IMR-90 (cell line): ENCODE measurements at regions not wholly inside any gene's neighbourhood (a gene's known extent, or its start where the extent isn't known, plus 50 kb on each side); places are given as distances from the start of the nearest gene placed in this dataset.

Experiments
- ATAC-seq: fragments of 200-7000 bp; cut with Tn5 transposase; 2 replicates; pipeline ENCODE4 v1.9.1; 2020; ENCODE audit warnings: low read depth, mild to moderate bottlenecking, moderate library complexity
- BruUV-seq: library from RNA; stranded (reverse); fragments of 400-500 nt; replicated peaks from 2 replicates; lab custom pipeline; 2021; lab: Mats Ljungman, UMichigan
- CTCF ChIA-PET: fragments of 300-600 bp; formaldehyde crosslinking; extraction: SDS; loops from one replicate; lab custom pipeline; 2021; ENCODE audit warnings: antibody characterized with exemption; lab: Yijun Ruan, JAX
- POLR2A ChIA-PET: fragments of 300-600 bp; sonication (Branson Sonifier 250); formaldehyde crosslinking; loops from one replicate; lab custom pipeline; 2022; ENCODE audit warnings: antibody characterized with exemption; ENCODE audit not compliant: unreplicated experiment; lab: Charles Lee
- DNase-seq: peaks from one replicate; pipeline ENCODE4 v3.0.0; 2013
- H2AFZ ChIP-seq: replicated peaks from 2 replicates; pipeline ENCODE3; 2013; ENCODE audit warnings: low read length, mild to moderate bottlenecking; ENCODE audit not compliant: poor library complexity
- H2AK5ac ChIP-seq: 2 replicates; pipeline ENCODE4 v1.6.1; 2013; ENCODE audit warnings: low read depth, low read length, inconsistent platforms
- H2AK9ac ChIP-seq: replicated peaks from 2 replicates; pipeline ENCODE3; 2013; ENCODE audit warnings: mild to moderate bottlenecking, low read depth, low read length, moderate library complexity; ENCODE audit not compliant: poor library complexity
- H2BK120ac ChIP-seq: 2 replicates; pipeline ENCODE4 v1.6.1; 2013; ENCODE audit warnings: low read depth, low read length, inconsistent platforms
- H2BK15ac ChIP-seq: 3 replicates; pipeline ENCODE4 v1.6.1; 2013; ENCODE audit warnings: low read depth, low read length, inconsistent platforms
- H2BK20ac ChIP-seq: 2 replicates; pipeline ENCODE4 v1.6.1; 2013; ENCODE audit warnings: low read depth, mild to moderate bottlenecking, inconsistent platforms, low read length, moderate library complexity
- H2BK5ac ChIP-seq: 2 replicates; pipeline ENCODE4 v1.6.1; 2013; ENCODE audit warnings: mild to moderate bottlenecking, low read depth, low read length, inconsistent platforms; ENCODE audit not compliant: poor library complexity, severe bottlenecking
- H3K14ac ChIP-seq: replicated peaks from 2 replicates; pipeline ENCODE4 v1.6.1; 2013; ENCODE audit warnings: low read depth, low read length, inconsistent platforms
- H3K18ac ChIP-seq: 2 replicates; pipeline ENCODE4 v1.6.1; 2013; ENCODE audit warnings: low read depth, low read length, control low read depth
- H3K23ac ChIP-seq: 2 replicates; pipeline ENCODE4 v1.6.1; 2013; ENCODE audit warnings: low read depth, low read length, inconsistent platforms
- H3K27ac ChIP-seq: 2 replicates; pipeline ENCODE4 v1.5.1; 2013; ENCODE audit warnings: mild to moderate bottlenecking, control low read depth, low read length; ENCODE audit not compliant: insufficient read depth
- H3K27me3 ChIP-seq: 2 replicates; pipeline ENCODE4 v1.6.1; 2013; ENCODE audit warnings: low read length; ENCODE audit not compliant: control insufficient read depth, insufficient read depth
- H3K36me3 ChIP-seq: 2 replicates; pipeline ENCODE4 v1.6.1; 2013; ENCODE audit warnings: low read length, mixed read lengths; ENCODE audit not compliant: control insufficient read depth, insufficient read depth
- H3K4ac ChIP-seq: 2 replicates; pipeline ENCODE4 v1.6.1; 2013; ENCODE audit warnings: low read depth, low read length, inconsistent platforms
- H3K4me1 ChIP-seq: 2 replicates; pipeline ENCODE4 v1.6.1; 2013; ENCODE audit warnings: low read length, mixed read lengths; ENCODE audit not compliant: control insufficient read depth, insufficient read depth
- H3K4me2 ChIP-seq: 2 replicates; pipeline ENCODE4 v1.6.1; 2013; ENCODE audit warnings: low read depth, mild to moderate bottlenecking, control low read depth, low read length, moderate library complexity
- H3K4me3 ChIP-seq: 2 replicates; pipeline ENCODE4 v1.5.1; 2013; ENCODE audit warnings: low read depth, mild to moderate bottlenecking, control low read depth, low read length, moderate library complexity; ENCODE audit not compliant: insufficient read depth
- H3K56ac ChIP-seq: 2 replicates; pipeline ENCODE4 v1.6.1; 2013; ENCODE audit warnings: low read length, inconsistent platforms; ENCODE audit not compliant: insufficient read depth; ENCODE audit errors: extremely low read depth
- H3K79me1 ChIP-seq, 2 experiments: 2 replicates each; pipeline ENCODE4 v1.6.1; 2013; ENCODE audit warnings: low read length in 2 of 2, inconsistent platforms in 1 of 2, low read depth in 1 of 2
- H3K9ac ChIP-seq: 2 replicates; pipeline ENCODE4 v1.6.1; 2013; ENCODE audit warnings: low read depth, low read length, control low read depth
- H3K9me1 ChIP-seq: 2 replicates; pipeline ENCODE4 v1.6.1; 2013; ENCODE audit warnings: low read length, inconsistent platforms; ENCODE audit not compliant: insufficient read depth
- H3K9me3 ChIP-seq: 2 replicates; pipeline ENCODE4 v1.6.1; 2013; ENCODE audit warnings: low read length; ENCODE audit not compliant: control insufficient read depth, insufficient read depth
- H4K20me1 ChIP-seq: 2 replicates; pipeline ENCODE4 v1.6.1; 2013; ENCODE audit warnings: low read length, inconsistent platforms; ENCODE audit not compliant: insufficient read depth
- H4K5ac ChIP-seq: 2 replicates; pipeline ENCODE4 v1.6.1; 2013; ENCODE audit warnings: mild to moderate bottlenecking, low read depth, low read length, control low read depth
- H4K8ac ChIP-seq, 2 experiments: 2 replicates each; pipeline ENCODE4 v1.6.1; 2013; ENCODE audit warnings: low read depth in 2 of 2, low read length in 2 of 2, control low read depth in 1 of 2, inconsistent platforms in 1 of 2
- H4K91ac ChIP-seq: 2 replicates; pipeline ENCODE4 v1.6.1; 2013; ENCODE audit warnings: low read depth, low read length, inconsistent platforms; ENCODE audit not compliant: insufficient read depth
- BHLHE40 ChIP-seq: fragments of 150-350 bp; IDR thresholded peaks from 2 replicates; pipeline ENCODE4 v1.6.1; 2016; ENCODE audit warnings: mild to moderate bottlenecking, low read depth, low read length
- CEBPB ChIP-seq: IDR thresholded peaks from 2 replicates; pipeline ENCODE4 v1.6.1; 2012; ENCODE audit warnings: low read depth, low read length, improper control_type of control experiment
- CHD1 ChIP-seq: IDR thresholded peaks from 2 replicates; pipeline ENCODE4 v1.6.1; 2012; ENCODE audit warnings: low read depth, low read length, improper control_type of control experiment
- FOS ChIP-seq: fragments of 150-350 bp; IDR thresholded peaks from 2 replicates; pipeline ENCODE4 v1.6.1; 2016; ENCODE audit warnings: low read depth, low read length
- MAFK ChIP-seq: IDR thresholded peaks from 2 replicates; pipeline ENCODE4 v1.6.1; 2012; ENCODE audit warnings: low read depth, low read length, improper control_type of control experiment
- MAZ ChIP-seq: IDR thresholded peaks from 2 replicates; pipeline ENCODE4 v1.6.1; 2012; ENCODE audit warnings: low read depth, mild to moderate bottlenecking, low read length, improper control_type of control experiment, moderate library complexity, borderline replicate concordance
- MXI1 ChIP-seq: IDR thresholded peaks from 2 replicates; pipeline ENCODE4 v1.6.1; 2012; ENCODE audit warnings: low read depth, mild to moderate bottlenecking, low read length, moderate library complexity, borderline replicate concordance
- NFE2L2 ChIP-seq: fragments of 150-350 bp; IDR thresholded peaks from 2 replicates; pipeline ENCODE4 v1.6.1; 2016; ENCODE audit warnings: low read depth, mild to moderate bottlenecking, low read length
- POLR2A ChIP-seq: IDR thresholded peaks from 2 replicates; pipeline ENCODE4 v1.6.1; 2012; ENCODE audit warnings: mild to moderate bottlenecking, low read depth, low read length
- RAD21 ChIP-seq: IDR thresholded peaks from 2 replicates; pipeline ENCODE4 v1.6.1; 2012; ENCODE audit warnings: low read length, improper control_type of control experiment
- RCOR1 ChIP-seq: IDR thresholded peaks from 2 replicates; pipeline ENCODE4 v1.6.1; 2012; ENCODE audit warnings: mild to moderate bottlenecking, low read length, improper control_type of control experiment; ENCODE audit not compliant: insufficient replicate concordance
- RFX5 ChIP-seq: IDR thresholded peaks from 2 replicates; pipeline ENCODE4 v1.8.0; 2012; ENCODE audit warnings: low read depth, mild to moderate bottlenecking, low read length, moderate library complexity
- SMC3 ChIP-seq: fragments of 150-350 bp; IDR thresholded peaks from 2 replicates; pipeline ENCODE4 v1.6.1; 2016; ENCODE audit warnings: low read depth, mild to moderate bottlenecking, antibody characterized with exemption, low read length, moderate library complexity
- WGBS, 2 experiments: methylation state at CpG; one replicate each; pipeline versions ENCODE4 v1.1.5 to v1.1.7; 2013; ENCODE audit warnings: missing lambda C conversion rate in 2 of 2; ENCODE audit not compliant: insufficient read length in 1 of 2; ENCODE audit errors: extremely low coverage in 2 of 2; 5-methylcytosine and 5-hydroxymethylcytosine counted together
- dilution Hi-C: fragments of 300-500 bp; cut with HindIII; formaldehyde crosslinking; loops from one replicate; pipeline ENCODE4 v1.14.3; 2018; ENCODE audit warnings: low sequenced_read_pairs; ENCODE audit not compliant: unreplicated experiment
- in situ Hi-C: fragments of 300-500 bp; cut with MboI; formaldehyde crosslinking; loops from 3 replicates; pipeline ENCODE4 v1.14.3; 2019; ENCODE audit warnings: low sequenced_read_pairs, inconsistent platforms, mixed read lengths
- intact Hi-C: fragments of 100-400 bp; cut with micrococcal nuclease; formaldehyde crosslinking; loops from 2 replicates; pipeline ENCODE4 v1.10.0; 2022
- TF ChIP-seq, protein P1 (sequence below): fragments of 150-350 bp; IDR thresholded peaks from 2 replicates; pipeline ENCODE4 v1.6.1; 2016; ENCODE audit warnings: low read depth, mild to moderate bottlenecking, low read length, moderate library complexity, borderline replicate concordance
- TF ChIP-seq, protein P2 (sequence below): conservative IDR thresholded peaks from 2 replicates; pipeline ENCODE4 v1.5.1; 2012; ENCODE audit warnings: mild to moderate bottlenecking, low read depth, low read length, improper control_type of control experiment
- TF ChIP-seq, protein P3 (sequence below): fragments of 150-350 bp; IDR thresholded peaks from 2 replicates; pipeline ENCODE4 v1.6.1; 2017; ENCODE audit warnings: mild to moderate bottlenecking, antibody characterized with exemption, low read length, low read depth

DNA sequence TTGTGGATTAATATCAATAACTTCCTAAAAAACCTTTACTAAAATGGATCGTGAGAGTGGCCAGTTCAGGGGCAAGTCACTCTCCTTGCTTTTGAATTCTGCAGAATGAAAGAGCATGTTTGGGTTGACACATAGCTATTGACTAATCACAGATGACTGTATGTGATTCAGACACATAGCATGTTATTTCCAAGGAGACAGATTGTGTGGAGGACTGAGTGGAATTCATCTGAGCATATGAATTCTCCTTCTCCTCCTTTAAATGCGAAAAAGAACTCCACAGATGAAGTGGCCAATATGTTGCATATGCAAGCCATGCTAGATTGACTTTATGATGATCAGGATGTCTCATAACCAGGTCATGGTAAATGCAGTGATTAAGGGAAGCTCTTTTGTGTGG is 249.4 kb upstream of the FAM98A start:
- WGBS, 2 experiments = no CpG with 5 or more reads among the region's 2 CpGs
- CTCF ChIA-PET = no interaction called here

More for the DNA sequence above, 249.4 kb upstream of the FAM98A start:
- TF ChIP-seq RAD21 = no peak
- TF ChIP-seq, protein P1, sequence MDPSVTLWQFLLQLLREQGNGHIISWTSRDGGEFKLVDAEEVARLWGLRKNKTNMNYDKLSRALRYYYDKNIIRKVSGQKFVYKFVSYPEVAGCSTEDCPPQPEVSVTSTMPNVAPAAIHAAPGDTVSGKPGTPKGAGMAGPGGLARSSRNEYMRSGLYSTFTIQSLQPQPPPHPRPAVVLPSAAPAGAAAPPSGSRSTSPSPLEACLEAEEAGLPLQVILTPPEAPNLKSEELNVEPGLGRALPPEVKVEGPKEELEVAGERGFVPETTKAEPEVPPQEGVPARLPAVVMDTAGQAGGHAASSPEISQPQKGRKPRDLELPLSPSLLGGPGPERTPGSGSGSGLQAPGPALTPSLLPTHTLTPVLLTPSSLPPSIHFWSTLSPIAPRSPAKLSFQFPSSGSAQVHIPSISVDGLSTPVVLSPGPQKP = no peak
- TF ChIP-seq NFE2L2 = no peak
- TF ChIP-seq MAZ = no peak
- TF ChIP-seq, protein P2, sequence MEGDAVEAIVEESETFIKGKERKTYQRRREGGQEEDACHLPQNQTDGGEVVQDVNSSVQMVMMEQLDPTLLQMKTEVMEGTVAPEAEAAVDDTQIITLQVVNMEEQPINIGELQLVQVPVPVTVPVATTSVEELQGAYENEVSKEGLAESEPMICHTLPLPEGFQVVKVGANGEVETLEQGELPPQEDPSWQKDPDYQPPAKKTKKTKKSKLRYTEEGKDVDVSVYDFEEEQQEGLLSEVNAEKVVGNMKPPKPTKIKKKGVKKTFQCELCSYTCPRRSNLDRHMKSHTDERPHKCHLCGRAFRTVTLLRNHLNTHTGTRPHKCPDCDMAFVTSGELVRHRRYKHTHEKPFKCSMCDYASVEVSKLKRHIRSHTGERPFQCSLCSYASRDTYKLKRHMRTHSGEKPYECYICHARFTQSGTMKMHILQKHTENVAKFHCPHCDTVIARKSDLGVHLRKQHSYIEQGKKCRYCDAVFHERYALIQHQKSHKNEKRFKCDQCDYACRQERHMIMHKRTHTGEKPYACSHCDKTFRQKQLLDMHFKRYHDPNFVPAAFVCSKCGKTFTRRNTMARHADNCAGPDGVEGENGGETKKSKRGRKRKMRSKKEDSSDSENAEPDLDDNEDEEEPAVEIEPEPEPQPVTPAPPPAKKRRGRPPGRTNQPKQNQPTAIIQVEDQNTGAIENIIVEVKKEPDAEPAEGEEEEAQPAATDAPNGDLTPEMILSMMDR = no peak
- peak; percentile 56; the same call in 1 of the 2 replicates for TF ChIP-seq CEBPB
- no peak for TF ChIP-seq MXI1
- 0 out of 2 replicates have a peak, but pooled peaks have one; percentile 25 for TF ChIP-seq FOS
- TF ChIP-seq BHLHE40 = no peak
- TF ChIP-seq CHD1 = no peak
- TF ChIP-seq, protein P3, sequence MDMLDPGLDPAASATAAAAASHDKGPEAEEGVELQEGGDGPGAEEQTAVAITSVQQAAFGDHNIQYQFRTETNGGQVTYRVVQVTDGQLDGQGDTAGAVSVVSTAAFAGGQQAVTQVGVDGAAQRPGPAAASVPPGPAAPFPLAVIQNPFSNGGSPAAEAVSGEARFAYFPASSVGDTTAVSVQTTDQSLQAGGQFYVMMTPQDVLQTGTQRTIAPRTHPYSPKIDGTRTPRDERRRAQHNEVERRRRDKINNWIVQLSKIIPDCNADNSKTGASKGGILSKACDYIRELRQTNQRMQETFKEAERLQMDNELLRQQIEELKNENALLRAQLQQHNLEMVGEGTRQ = no peak
- no peak for TF ChIP-seq SMC3
- TF ChIP-seq POLR2A = no peak
- no peak for TF ChIP-seq RCOR1
- 0 out of 2 replicates have a peak, but pooled peaks have one; percentile 5 for TF ChIP-seq MAFK
- TF ChIP-seq RFX5 = no peak
- H4K20me1 ChIP-seq = no peaks in the 10 kb centered on the region
- no peak overlapping the region for H4K8ac ChIP-seq
- H3K9me1 ChIP-seq = no peaks in the 10 kb centered on the region
- H3K56ac ChIP-seq = no peak overlapping the region
- H2BK15ac ChIP-seq = no peak overlapping the region
- POLR2A ChIA-PET = no interaction called here
- H2AK9ac ChIP-seq = no peak overlapping the region
- no peak overlapping the region for H3K9ac ChIP-seq
- no peak overlapping the region for H2BK120ac ChIP-seq
- no peak overlapping the region for H3K23ac ChIP-seq
- in situ Hi-C loops = no loop called here
- H3K4me2 ChIP-seq = no peak overlapping the region; the same call in 1 of the 2 replicates
- H4K91ac ChIP-seq = no peak overlapping the region
- peaks cover 8% of the 10 kb centered on the region for H3K9me3 ChIP-seq
- no peak overlapping the region for H3K14ac ChIP-seq
- intact Hi-C loops = no loop called here
- no peak overlapping the region for H4K5ac ChIP-seq
- H2AFZ ChIP-seq = no peak overlapping the region
- no peaks in the 10 kb centered on the region; the same call in 1 of the 2 replicates for H3K4me1 ChIP-seq
- no TSS peak for BruUV-seq
- no peaks in the 10 kb centered on the region for H3K27me3 ChIP-seq
- peak overlapping the region; percentile 29; the same call in 1 of the 2 replicates for H2BK20ac ChIP-seq
- no peak overlapping the region for H3K4me3 ChIP-seq
- H2AK5ac ChIP-seq = no peak overlapping the region
- H3K18ac ChIP-seq = no peak overlapping the region
- dilution Hi-C loops = no loop called here
- no peak overlapping the region for H2BK5ac ChIP-seq
- H3K79me1 ChIP-seq = no peaks in the 10 kb centered on the region
- no peaks in the 10 kb centered on the region for H3K36me3 ChIP-seq
- H3K27ac ChIP-seq = no peak overlapping the region
- DNase-seq = peak; percentile 80
- no peak overlapping the region for H3K4ac ChIP-seq
- peak; percentile 88 for ATAC-seq
